ENCODE measurements at regions not wholly inside any gene's neighbourhood (a gene's known extent, or its start where the extent isn't known, plus 50 kb on each side); places are given as distances from the start of the nearest gene placed in this dataset.

- no peak overlapping the region for H3K4ac ChIP-seq (ENCODE audit: low read depth in 1 of 2, low read length in 2 of 2)
- no peak overlapping the region for H2BK12ac ChIP-seq (ENCODE audit: low read length in 2 of 2)
- H3K79me1 ChIP-seq (replicated peaks; ENCODE audit: low read length, poor library complexity, severe bottlenecking) = no peaks in the 10 kb centered on the region
- H3K4me1 ChIP-seq (ENCODE audit: control insufficient read depth, insufficient read depth, low read depth, low read length) = no peaks in the 10 kb centered on the region
- 92% methylated on average over 4 of the region's 4 CpGs for WGBS
- H2BK15ac ChIP-seq (ENCODE audit: low read depth, poor library complexity, severe bottlenecking) = no peak overlapping the region
- H3K27me3 ChIP-seq (ENCODE audit: control insufficient read depth in 1 of 2, insufficient read depth in 1 of 2, low read length in 2 of 2) = peaks cover 56 to 63% of the 10 kb centered on the region in 2 experiments
- no peaks in the 10 kb centered on the region for H3K36me3 ChIP-seq (ENCODE audit: control insufficient read depth in 1 of 2, insufficient read depth in 2 of 2, low read depth in 1 of 2, low read length in 2 of 2)
- H2AK5ac ChIP-seq (ENCODE audit: low read length, severe bottlenecking) = no peak overlapping the region
- no peak overlapping the region for H3K9ac ChIP-seq (ENCODE audit: low read length)
- no peak for DNase-seq
- no peak overlapping the region for H2BK5ac ChIP-seq (ENCODE audit: low read depth, low read length, poor library complexity, severe bottlenecking)
- no peak overlapping the region for H4K91ac ChIP-seq (ENCODE audit: low read length)
- no peak overlapping the region for H2AFZ ChIP-seq (ENCODE audit: low read depth, low read length)
- H3K27ac ChIP-seq (ENCODE audit: low read length, poor library complexity, severe bottlenecking) = no peak overlapping the region
- no peak overlapping the region for H2BK120ac ChIP-seq (ENCODE audit: low read depth, low read length)
- H3K4me3 ChIP-seq (ENCODE audit: insufficient read depth in 1 of 2, low read depth in 1 of 2, low read length in 2 of 2) = no peak overlapping the region
- no peak overlapping the region for H3K18ac ChIP-seq (ENCODE audit: low read depth in 1 of 2, low read length in 2 of 2)
- no peak overlapping the region for H3K14ac ChIP-seq (ENCODE audit: low read length in 2 of 2)
- no peak overlapping the region for H4K8ac ChIP-seq (ENCODE audit: low read length)
- H3K23ac ChIP-seq (ENCODE audit: low read length in 2 of 2) = no peak overlapping the region
- H3K9me3 ChIP-seq (ENCODE audit: control insufficient read depth, low read length) = no peaks in the 10 kb centered on the region
- H3K4me2 ChIP-seq (ENCODE audit: low read length, poor library complexity, severe bottlenecking) = no peak overlapping the region
Observed at GRCh38 chr17:36684134-36684533, 82.8 kb downstream of the MRM1 start.

GRCh38 chr17:36686123-36686669, 84.8 kb downstream of the MRM1 start:
- Histone ChIP-seq H3K9ac (ENCODE audit: low read length) (no peak overlapping the region), H3K79me1 (replicated peaks; ENCODE audit: low read length, poor library complexity, severe bottlenecking) (no peaks in the 10 kb centered on the region), H3K14ac (ENCODE audit: low read length in 2 of 2) (no peak overlapping the region), H3K23ac (ENCODE audit: low read length in 2 of 2) (no peak overlapping the region), H3K36me3 (ENCODE audit: control insufficient read depth in 1 of 2, insufficient read depth in 2 of 2, low read depth in 1 of 2, low read length in 2 of 2) (no peaks in the 10 kb centered on the region), H2BK5ac (ENCODE audit: low read depth, low read length, poor library complexity, severe bottlenecking) (no peak overlapping the region), H2BK12ac (ENCODE audit: low read length in 2 of 2) (no peak overlapping the region), H3K4me1 (ENCODE audit: control insufficient read depth, insufficient read depth, low read depth, low read length) (no peaks in the 10 kb centered on the region), H2BK120ac (ENCODE audit: low read depth, low read length) (no peak overlapping the region), H3K27me3 (ENCODE audit: control insufficient read depth in 1 of 2, insufficient read depth in 1 of 2, low read length in 2 of 2) (peaks cover 62 to 74% of the 10 kb centered on the region in 2 experiments), H2AK5ac (ENCODE audit: low read length, severe bottlenecking) (no peak overlapping the region), H3K18ac (ENCODE audit: low read depth in 1 of 2, low read length in 2 of 2) (no peak overlapping the region), H3K9me3 (ENCODE audit: control insufficient read depth, low read length) (no peaks in the 10 kb centered on the region), H3K4me3 (ENCODE audit: insufficient read depth in 1 of 2, low read depth in 1 of 2, low read length in 2 of 2) (no peak overlapping the region), H3K27ac (ENCODE audit: low read length, poor library complexity, severe bottlenecking) (no peak overlapping the region), H3K4me2 (ENCODE audit: low read length, poor library complexity, severe bottlenecking) (no peak overlapping the region), H4K91ac (ENCODE audit: low read length) (no peak overlapping the region), H2AFZ (ENCODE audit: low read depth, low read length) (no peak overlapping the region), H3K4ac (ENCODE audit: low read depth in 1 of 2, low read length in 2 of 2) (no peak overlapping the region), H2BK15ac (ENCODE audit: low read depth, poor library complexity, severe bottlenecking) (no peak overlapping the region), H4K8ac (ENCODE audit: low read length) (no peak overlapping the region)
- DNase-seq = no peak
- 85% methylated on average over 15 of the region's 15 CpGs for WGBS

GRCh38 chr17:36687736-36688135, 86.4 kb downstream of the MRM1 start:
- Histone ChIP-seq H3K4me2 (ENCODE audit: low read length, poor library complexity, severe bottlenecking) (no peak overlapping the region), H3K36me3 (ENCODE audit: control insufficient read depth in 1 of 2, insufficient read depth in 2 of 2, low read depth in 1 of 2, low read length in 2 of 2) (no peaks in the 10 kb centered on the region)
- WGBS = 60% methylated on average over 4 of the region's 5 CpGs

GRCh38 chr17:36689089-36689667, 87.8 kb downstream of the MRM1 start:
- Histone ChIP-seq H3K23ac (ENCODE audit: low read length in 2 of 2) (no peak overlapping the region), H2BK120ac (ENCODE audit: low read depth, low read length) (no peak overlapping the region), H4K8ac (ENCODE audit: low read length) (no peak overlapping the region), H3K4ac (ENCODE audit: low read depth in 1 of 2, low read length in 2 of 2) (no peak overlapping the region), H3K18ac (ENCODE audit: low read depth in 1 of 2, low read length in 2 of 2) (no peak overlapping the region), H3K27me3 (ENCODE audit: control insufficient read depth in 1 of 2, insufficient read depth in 1 of 2, low read length in 2 of 2) (peaks cover 54 to 82% of the 10 kb centered on the region in 2 experiments), H3K9me3 (ENCODE audit: control insufficient read depth, low read length) (no peaks in the 10 kb centered on the region), H3K4me3 (ENCODE audit: insufficient read depth in 1 of 2, low read depth in 1 of 2, low read length in 2 of 2) (no peak overlapping the region), H2AFZ (ENCODE audit: low read depth, low read length) (no peak overlapping the region), H3K36me3 (ENCODE audit: control insufficient read depth in 1 of 2, insufficient read depth in 2 of 2, low read depth in 1 of 2, low read length in 2 of 2) (no peaks in the 10 kb centered on the region), H2BK5ac (ENCODE audit: low read depth, low read length, poor library complexity, severe bottlenecking) (no peak overlapping the region), H3K4me1 (ENCODE audit: control insufficient read depth, insufficient read depth, low read depth, low read length) (no peaks in the 10 kb centered on the region), H3K4me2 (ENCODE audit: low read length, poor library complexity, severe bottlenecking) (no peak overlapping the region), H3K79me1 (replicated peaks; ENCODE audit: low read length, poor library complexity, severe bottlenecking) (no peaks in the 10 kb centered on the region), H2AK5ac (ENCODE audit: low read length, severe bottlenecking) (no peak overlapping the region), H4K91ac (ENCODE audit: low read length) (no peak overlapping the region), H2BK15ac (ENCODE audit: low read depth, poor library complexity, severe bottlenecking) (no peak overlapping the region), H3K27ac (ENCODE audit: low read length, poor library complexity, severe bottlenecking) (no peak overlapping the region), H3K9ac (ENCODE audit: low read length) (no peak overlapping the region), H2BK12ac (ENCODE audit: low read length in 2 of 2) (no peak overlapping the region), H3K14ac (ENCODE audit: low read length in 2 of 2) (no peak overlapping the region)
- DNase-seq = no peak
- 88% methylated on average over 8 of the region's 15 CpGs for WGBS

More at GRCh38 chr17:36687736-36688135, 86.4 kb downstream of the MRM1 start:
- H3K9me3 ChIP-seq (ENCODE audit: control insufficient read depth, low read length) = no peaks in the 10 kb centered on the region
- H2BK15ac ChIP-seq (ENCODE audit: low read depth, poor library complexity, severe bottlenecking) = no peak overlapping the region
- H3K4me1 ChIP-seq (ENCODE audit: control insufficient read depth, insufficient read depth, low read depth, low read length) = no peaks in the 10 kb centered on the region
- no peaks in the 10 kb centered on the region for H3K79me1 ChIP-seq (replicated peaks; ENCODE audit: low read length, poor library complexity, severe bottlenecking)
- H2AFZ ChIP-seq (ENCODE audit: low read depth, low read length) = no peak overlapping the region
- H2BK12ac ChIP-seq (ENCODE audit: low read length in 2 of 2) = no peak overlapping the region
- no peak overlapping the region for H3K18ac ChIP-seq (ENCODE audit: low read depth in 1 of 2, low read length in 2 of 2)
- peaks cover 55 to 77% of the 10 kb centered on the region in 2 experiments for H3K27me3 ChIP-seq (ENCODE audit: control insufficient read depth in 1 of 2, insufficient read depth in 1 of 2, low read length in 2 of 2)
- no peak overlapping the region for H3K4ac ChIP-seq (ENCODE audit: low read depth in 1 of 2, low read length in 2 of 2)
- no peak overlapping the region for H2BK120ac ChIP-seq (ENCODE audit: low read depth, low read length)
- no peak overlapping the region for H3K27ac ChIP-seq (ENCODE audit: low read length, poor library complexity, severe bottlenecking)
- no peak overlapping the region for H4K8ac ChIP-seq (ENCODE audit: low read length)
- H3K23ac ChIP-seq (ENCODE audit: low read length in 2 of 2) = no peak overlapping the region
- H2AK5ac ChIP-seq (ENCODE audit: low read length, severe bottlenecking) = no peak overlapping the region
- H3K14ac ChIP-seq (ENCODE audit: low read length in 2 of 2) = no peak overlapping the region
- no peak overlapping the region for H3K4me3 ChIP-seq (ENCODE audit: insufficient read depth in 1 of 2, low read depth in 1 of 2, low read length in 2 of 2)
- H3K9ac ChIP-seq (ENCODE audit: low read length) = no peak overlapping the region
- H4K91ac ChIP-seq (ENCODE audit: low read length) = no peak overlapping the region
- H2BK5ac ChIP-seq (ENCODE audit: low read depth, low read length, poor library complexity, severe bottlenecking) = no peak overlapping the region
- DNase-seq = no peak
